GM18499 (cell line): ENCODE measurements at regions not wholly inside any gene's neighbourhood (a gene's known extent, or its start where the extent isn't known, plus 50 kb on each side); places are given as distances from the start of the nearest gene placed in this dataset.
"Not testable (repeated sequence)": the region's sequence is repeated elsewhere in the genome, so short reads cannot be mapped to it uniquely, and the experiment has no call there.

Experiments
- ATAC-seq: cut with Tn5 transposase; IDR thresholded peaks from one replicate; pipeline ENCODE4 v1.9.1; 2021; ENCODE audit warnings: moderate number of reproducible peaks; ENCODE audit not compliant: insufficient read depth, unreplicated experiment

DNA sequence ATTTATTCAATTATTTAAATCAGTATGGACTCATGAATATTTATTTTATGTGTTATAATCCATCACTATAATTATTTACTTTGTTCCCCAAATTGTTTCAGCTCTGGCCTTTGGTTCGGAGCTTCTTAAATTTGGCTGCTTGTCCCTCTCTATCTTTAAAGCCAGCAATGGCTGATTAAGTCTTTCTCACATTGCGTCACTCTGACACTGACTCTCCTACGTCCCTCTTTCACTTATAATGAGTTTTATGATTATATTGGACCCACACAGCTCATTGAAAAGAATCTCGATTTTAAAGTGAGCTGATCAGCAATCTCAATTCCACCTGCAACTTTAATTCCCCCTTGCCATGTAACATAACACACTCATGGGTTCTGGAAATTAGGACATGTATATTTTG, 185.2 kb upstream of the SLC39A10 start:
- no peak for ATAC-seq

GRCh38 chr2:195471163-195471562, 185.9 kb upstream of the SLC39A10 start:
- ATAC-seq: no peak

- ATAC-seq: no peak
Measured at GRCh38 chr2:195470622-195471021, 186.4 kb upstream of the SLC39A10 start.

DNA sequence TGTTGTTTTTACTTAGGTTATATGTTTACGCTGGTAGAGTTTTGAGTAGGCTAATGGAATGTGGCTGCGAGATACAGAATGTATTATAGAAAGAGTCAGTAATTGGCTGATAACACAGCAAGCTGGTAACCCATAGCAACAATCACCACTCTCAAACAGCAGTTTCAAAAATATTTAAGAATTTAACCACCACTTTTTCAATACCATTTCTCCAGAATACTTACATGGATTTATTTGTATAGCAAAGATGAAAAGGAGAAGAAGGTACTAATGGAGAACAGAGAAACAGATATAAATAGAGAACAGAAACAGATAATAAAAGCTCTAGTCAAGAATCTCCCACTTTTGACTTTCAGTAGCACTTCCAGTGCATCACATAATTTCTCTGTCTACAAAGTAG, 188.3 kb upstream of the SLC39A10 start:
- ATAC-seq: peak; percentile 65

- no peak for ATAC-seq
Measured at GRCh38 chr2:195466427-195466826, 190.6 kb upstream of the SLC39A10 start.

GRCh38 chr2:195461010-195461409, 196.0 kb upstream of the SLC39A10 start:
- ATAC-seq: no peak

DNA sequence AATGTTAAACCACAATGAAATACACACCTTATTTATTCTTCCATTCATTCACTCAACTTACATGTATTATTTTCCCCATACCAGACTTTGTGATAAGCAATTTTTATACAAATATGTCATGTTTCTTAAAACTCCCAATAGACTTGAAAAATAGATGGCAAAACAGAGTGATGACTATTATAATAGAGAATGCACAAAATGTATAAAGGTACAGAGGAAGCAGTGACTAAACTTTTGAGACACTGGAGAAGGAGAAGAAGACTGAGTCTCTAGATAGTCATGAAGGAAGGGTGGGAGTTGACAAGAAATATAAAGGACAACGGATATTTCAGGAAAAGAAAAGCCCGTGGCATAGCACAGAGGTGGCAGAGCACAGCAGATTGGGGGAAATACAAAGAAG, 198.1 kb upstream of the SLC39A10 start:
- ATAC-seq: no peak

DNA sequence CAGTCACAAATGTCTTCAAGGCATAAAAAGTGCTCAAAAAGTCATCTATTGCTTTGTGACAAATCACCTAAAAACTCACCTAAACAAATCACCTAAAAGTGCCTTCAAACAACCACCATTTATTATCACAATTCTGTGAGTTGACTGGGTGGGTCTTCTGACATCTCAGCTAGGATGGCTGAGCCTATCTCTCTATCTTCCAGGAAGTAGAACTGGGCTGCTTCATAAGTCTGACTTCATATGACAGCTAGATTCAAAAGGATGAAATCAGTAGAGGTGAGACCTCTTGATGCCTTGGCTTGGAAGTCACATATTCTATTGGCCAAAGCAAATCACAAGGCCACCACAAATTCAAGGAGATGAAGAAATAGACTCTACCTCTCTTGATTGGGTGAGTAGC, 199.2 kb upstream of the SLC39A10 start:
- ATAC-seq: no peak

GRCh38 chr2:195456771-195457170, 200.3 kb upstream of the SLC39A10 start:
- ATAC-seq: no peak

DNA sequence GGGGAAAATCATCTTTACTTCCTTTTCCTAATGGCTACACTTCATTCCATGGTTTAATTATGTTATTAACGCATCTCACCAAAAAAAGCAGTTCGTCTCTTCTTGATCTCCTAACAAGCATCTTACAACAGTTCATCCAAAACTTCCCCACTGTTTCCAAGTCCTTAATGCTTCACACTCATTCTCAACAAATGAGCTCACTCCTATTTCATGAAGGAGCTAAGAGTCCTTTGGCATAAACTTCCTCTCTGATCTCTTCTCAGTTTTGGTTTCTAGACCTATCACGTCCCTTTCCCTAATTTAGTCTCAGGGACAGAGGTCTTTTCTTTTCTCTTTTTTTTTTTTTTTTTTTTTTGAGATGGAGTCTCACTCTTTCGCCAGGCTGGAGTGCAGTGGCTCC, 205.9 kb upstream of the SLC39A10 start:
- no peak for ATAC-seq

- ATAC-seq: no peak
Measured at GRCh38 chr2:195450552-195451113, 206.4 kb upstream of the SLC39A10 start.

DNA sequence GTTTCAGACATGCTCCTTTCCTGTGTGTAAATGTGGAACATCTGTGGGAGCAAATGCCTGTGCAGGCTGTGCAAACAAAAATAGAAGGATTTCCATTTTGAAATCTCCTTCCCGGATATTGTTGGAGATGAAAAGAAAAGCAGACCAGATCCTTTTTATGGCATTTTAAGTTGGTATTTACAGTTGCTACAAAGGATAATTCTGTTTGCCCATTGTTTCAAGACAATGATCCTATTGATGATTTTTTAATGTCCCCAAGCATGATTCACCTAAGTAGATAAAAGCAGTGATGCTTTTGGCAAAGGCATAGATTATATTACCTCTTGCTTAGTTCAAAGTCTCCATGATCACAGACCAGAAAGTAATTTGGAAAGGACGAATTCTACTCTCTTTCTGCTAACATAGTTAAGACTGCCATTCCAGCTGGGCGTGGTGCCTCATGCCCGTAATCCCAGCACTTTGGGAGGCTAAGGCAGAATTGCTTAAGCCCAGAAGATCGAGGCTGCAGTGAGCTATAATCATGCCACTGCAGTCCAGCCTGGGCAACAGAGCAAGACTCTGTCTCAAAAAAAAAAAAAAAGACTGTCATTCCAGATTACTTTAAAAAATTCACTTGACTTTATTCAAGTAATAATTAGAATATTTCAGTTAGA, 209.6 kb upstream of the SLC39A10 start:
- ATAC-seq: no peak

DNA sequence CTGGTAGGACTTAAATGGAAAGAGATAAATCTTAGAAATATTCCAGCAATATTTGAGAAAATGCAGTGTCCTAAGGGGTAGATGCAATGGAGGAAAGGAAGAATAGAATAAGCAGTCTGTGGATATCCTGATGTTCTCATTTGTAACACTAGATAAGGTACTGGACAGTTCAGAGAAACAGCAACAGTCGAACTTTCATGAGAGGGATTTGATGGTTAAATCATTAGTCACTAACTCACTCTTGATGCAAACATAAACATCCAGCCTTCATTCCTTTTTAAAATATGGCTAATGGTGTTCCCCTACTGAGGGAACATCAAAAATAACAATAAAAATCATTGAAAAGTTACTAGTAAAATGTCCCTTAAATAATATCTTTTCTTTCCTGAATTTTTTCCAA, 211.4 kb upstream of the SLC39A10 start:
- no peak for ATAC-seq

GRCh38 chr2:195443926-195444325, 213.1 kb upstream of the SLC39A10 start:
- ATAC-seq: no peak

DNA sequence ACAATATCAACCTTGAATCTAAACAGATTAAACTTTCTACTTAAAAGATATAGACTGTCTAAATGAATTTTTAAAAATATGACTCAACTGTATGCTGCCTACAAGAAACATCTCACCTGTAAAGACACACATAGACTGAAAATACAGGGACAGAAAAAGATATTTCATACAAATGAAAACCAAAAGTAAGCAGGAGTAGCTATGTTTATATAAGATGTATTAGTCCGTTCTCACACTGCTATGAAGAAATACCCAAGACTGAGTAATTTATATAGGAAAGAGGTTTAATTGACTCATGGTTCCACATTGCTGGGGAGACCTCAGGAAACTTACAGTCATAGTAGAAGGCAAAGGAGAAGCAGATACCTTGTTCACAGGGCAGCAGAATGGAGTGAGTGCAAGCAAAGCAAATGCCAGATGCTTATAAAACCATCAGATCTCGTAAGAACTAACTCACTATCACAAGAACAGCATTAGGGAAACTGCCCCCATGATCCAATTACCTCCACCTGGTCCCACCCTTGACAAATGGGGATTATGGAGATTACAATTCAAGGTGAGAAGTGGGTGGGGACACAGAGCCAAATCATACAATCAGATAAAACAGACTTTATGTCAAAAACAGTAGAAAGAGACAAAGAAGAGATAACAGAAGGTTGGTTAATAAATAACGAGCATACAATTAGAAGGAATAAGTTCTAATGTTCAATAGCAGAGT, 214.4 kb upstream of the SLC39A10 start:
- ATAC-seq: no peak

GRCh38 chr2:195438692-195439091, 218.3 kb upstream of the SLC39A10 start:
- ATAC-seq: no peak

DNA sequence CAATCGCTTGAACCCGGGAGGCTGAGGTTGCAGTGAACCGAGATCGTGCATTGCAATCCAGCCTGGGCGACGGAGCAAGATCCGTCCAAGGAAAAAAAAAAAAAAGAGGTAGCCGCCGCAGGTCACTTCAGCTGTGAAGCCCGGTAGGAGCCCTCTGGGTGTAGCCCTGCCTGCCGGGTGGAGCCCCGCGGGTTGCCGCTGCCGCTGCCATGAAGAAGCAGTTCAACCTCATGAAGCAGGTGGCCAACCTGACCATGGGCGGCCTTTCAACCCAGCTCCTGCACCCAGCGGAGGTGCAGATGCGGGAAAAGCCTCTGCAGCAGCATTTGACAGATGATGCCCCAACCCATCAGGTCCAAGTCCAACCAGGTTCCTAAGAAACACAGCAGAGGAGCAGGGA, 219.5 kb upstream of the SLC39A10 start:
- no peak for ATAC-seq

DNA sequence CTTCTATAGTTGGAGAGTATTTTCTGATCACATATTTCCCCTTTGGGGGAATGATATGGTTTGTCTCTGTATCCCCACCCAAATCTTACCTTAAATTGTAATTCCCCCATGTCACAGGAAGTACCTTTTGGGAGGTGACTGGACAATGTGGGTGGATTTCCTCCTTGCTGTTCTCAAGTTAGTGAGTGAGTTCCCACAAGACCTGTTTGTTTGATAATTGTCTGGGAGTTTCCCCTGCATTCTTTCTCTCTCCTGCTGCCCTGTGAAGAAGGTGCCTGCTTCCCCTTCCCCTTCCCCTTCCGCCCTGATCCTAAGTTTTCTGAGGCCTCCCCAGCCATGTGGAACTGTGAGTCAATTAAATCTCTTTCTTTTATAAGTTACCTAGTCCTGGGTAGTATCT, 222.7 kb upstream of the SLC39A10 start:
- ATAC-seq: no peak

DNA sequence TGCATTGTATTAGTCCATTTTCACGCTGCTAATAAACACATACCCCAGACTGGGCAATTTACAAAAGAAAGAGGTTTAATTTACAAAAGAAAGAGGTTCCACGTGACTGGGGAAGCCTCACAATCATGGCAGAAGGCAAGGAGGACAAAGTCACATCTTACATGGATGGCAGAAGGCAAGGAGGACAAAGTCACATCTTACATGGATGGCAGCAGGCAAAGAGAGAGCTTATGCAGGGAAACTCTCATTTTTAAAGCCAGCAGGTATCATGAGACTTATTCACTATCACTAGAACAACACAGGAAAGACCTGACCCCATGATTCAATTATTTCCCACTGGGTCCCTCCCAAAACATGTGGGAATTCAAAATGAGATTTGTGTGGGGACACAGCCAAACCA, 223.3 kb upstream of the SLC39A10 start:
- ATAC-seq: not testable (repeated sequence)

DNA sequence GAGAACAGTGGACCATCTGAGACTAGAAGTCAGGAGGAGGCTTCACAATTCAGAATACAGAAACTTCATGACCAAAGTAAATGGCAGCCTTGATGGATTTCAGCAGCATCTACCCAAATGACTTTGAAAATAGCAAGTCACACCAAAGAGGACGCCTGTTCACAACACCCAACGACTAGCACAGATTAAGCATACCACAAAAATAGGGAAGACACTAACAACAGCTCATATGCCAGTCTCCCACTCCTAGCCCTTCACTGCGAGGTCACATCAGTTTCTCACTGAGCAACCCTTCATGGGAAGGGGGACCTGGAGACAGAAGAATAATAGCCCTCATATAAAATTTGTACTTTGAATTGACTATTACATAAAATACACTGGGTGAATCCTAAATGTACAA, 228.4 kb upstream of the SLC39A10 start:
- no peak for ATAC-seq

- ATAC-seq: no peak
Measured at GRCh38 chr2:195425328-195425727, 231.7 kb upstream of the SLC39A10 start.

GRCh38 chr2:195419033-195419432, 238.0 kb upstream of the SLC39A10 start:
- no peak for ATAC-seq
